ENCODE measurements at regions not wholly inside any gene's neighbourhood (a gene's known extent, or its start where the extent isn't known, plus 50 kb on each side); places are given as distances from the start of the nearest gene placed in this dataset.

DNA sequence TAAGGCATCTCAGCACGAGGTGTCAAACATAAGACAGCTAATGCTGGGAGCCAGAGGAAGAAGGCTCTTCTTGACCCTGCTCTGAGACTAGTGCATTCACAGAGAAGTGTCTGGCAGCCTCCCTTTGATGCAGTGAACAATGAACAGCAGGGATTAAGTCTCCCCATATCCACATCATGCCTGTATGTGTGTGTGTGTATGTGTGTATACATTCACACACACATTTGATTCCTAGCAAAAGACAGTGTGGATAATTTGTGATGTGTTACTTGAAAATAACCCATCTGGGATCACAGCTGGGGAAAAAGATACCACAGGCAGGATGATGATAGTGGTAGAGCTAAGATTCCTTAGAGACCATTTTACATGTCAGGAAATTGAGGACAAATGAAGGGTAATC is 485.9 kb upstream of the GOT2 start:
- no peak for DNase-seq (ENCODE audit: low read depth, low spot score)
- WGBS (ENCODE audit: insufficient coverage, insufficient read length): no CpG with 5 or more reads among the region's 1 CpG

DNA sequence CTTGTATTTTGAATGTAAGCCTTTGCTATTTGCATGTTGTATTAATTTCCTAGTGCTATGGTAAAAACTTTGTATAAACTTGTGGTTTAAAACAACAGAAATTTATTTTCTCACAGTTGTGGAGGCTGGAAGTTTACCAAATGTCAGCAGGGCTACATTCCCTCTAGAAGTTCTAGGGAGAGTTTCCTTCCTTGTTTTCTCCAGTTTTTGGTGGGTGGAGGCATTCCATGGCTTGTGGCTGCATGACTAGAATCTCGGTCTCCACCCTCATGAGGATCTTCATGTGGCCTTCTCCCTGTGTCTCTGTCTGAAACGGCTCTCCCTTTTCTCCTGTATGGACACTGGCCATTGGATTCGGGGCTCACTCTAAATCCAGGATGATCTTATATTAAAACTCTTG is 482.2 kb upstream of the GOT2 start:
- no peak for DNase-seq (ENCODE audit: low read depth, low spot score)
- no peaks in the 10 kb centered on the region for H3K36me3 ChIP-seq (ENCODE audit: control insufficient read depth, insufficient read depth, low read length)
- no CpG with 5 or more reads among the region's 3 CpGs for WGBS (ENCODE audit: insufficient coverage, insufficient read length)
- H3K27me3 ChIP-seq (ENCODE audit: control insufficient read depth, insufficient read depth, low read length): no peaks in the 10 kb centered on the region
- no peak overlapping the region for H3K4me3 ChIP-seq (ENCODE audit: low read length)
- H3K4me1 ChIP-seq (ENCODE audit: control insufficient read depth, insufficient read depth, low read length): no peaks in the 10 kb centered on the region
- no peak overlapping the region for H3K27ac ChIP-seq (ENCODE audit: low read length)
- no peaks in the 10 kb centered on the region for H3K9me3 ChIP-seq (ENCODE audit: control insufficient read depth, insufficient read depth, low read length)

More for the DNA sequence above, 485.9 kb upstream of the GOT2 start:
- Histone ChIP-seq H3K27me3 (ENCODE audit: control insufficient read depth, insufficient read depth, low read length) (no peaks in the 10 kb centered on the region), H3K4me1 (ENCODE audit: control insufficient read depth, insufficient read depth, low read length) (no peaks in the 10 kb centered on the region), H3K36me3 (ENCODE audit: control insufficient read depth, insufficient read depth, low read length) (no peaks in the 10 kb centered on the region), H3K4me3 (ENCODE audit: low read length) (no peak overlapping the region), H3K9me3 (ENCODE audit: control insufficient read depth, insufficient read depth, low read length) (no peaks in the 10 kb centered on the region), H3K27ac (ENCODE audit: low read length) (no peak overlapping the region)

GRCh38 chr16:59214455-59214854 is 480.3 kb upstream of the GOT2 start:
- H3K9me3 ChIP-seq (ENCODE audit: control insufficient read depth, insufficient read depth, low read length): no peaks in the 10 kb centered on the region

DNA sequence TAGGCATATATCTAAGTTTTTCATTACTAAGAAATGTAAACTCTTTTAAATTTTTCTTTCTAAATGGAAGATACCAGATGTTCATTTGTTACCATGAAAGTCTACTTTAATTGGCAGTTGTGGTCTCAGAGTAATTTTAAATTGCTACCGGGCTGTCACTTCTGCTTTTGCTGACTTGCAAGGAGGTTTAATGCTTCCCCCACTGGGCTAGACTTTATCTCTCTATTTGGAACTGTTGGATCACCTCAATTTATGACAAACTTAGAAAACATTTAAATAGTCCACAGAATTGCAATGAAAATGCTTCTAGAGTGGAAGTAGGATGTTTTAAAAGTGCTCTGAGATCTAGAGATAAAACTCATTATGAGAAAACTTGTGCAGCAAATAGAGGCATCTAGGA is 479.8 kb upstream of the GOT2 start:
- no CpG with 5 or more reads among the region's 1 CpG for WGBS (ENCODE audit: insufficient coverage, insufficient read length)
- Histone ChIP-seq H3K4me1 (ENCODE audit: control insufficient read depth, insufficient read depth, low read length) (no peaks in the 10 kb centered on the region; the same call in 1 of the 2 replicates), H3K27me3 (ENCODE audit: control insufficient read depth, insufficient read depth, low read length) (no peaks in the 10 kb centered on the region), H3K4me3 (ENCODE audit: low read length) (no peak overlapping the region), H3K27ac (ENCODE audit: low read length) (no peak overlapping the region), H3K9me3 (ENCODE audit: control insufficient read depth, insufficient read depth, low read length) (no peaks in the 10 kb centered on the region), H3K36me3 (ENCODE audit: control insufficient read depth, insufficient read depth, low read length) (no peaks in the 10 kb centered on the region)
- DNase-seq (ENCODE audit: low read depth, low spot score): no peak

More at GRCh38 chr16:59214455-59214854, 480.3 kb upstream of the GOT2 start:
- H3K4me3 ChIP-seq (ENCODE audit: low read length): no peak overlapping the region
- no peak overlapping the region for H3K27ac ChIP-seq (ENCODE audit: low read length)
- no CpG with 5 or more reads among the region's 2 CpGs for WGBS (ENCODE audit: insufficient coverage, insufficient read length)
- no peaks in the 10 kb centered on the region; the same call in 1 of the 2 replicates for H3K4me1 ChIP-seq (ENCODE audit: control insufficient read depth, insufficient read depth, low read length)
- no peaks in the 10 kb centered on the region for H3K36me3 ChIP-seq (ENCODE audit: control insufficient read depth, insufficient read depth, low read length)
- no peak for DNase-seq (ENCODE audit: low read depth, low spot score)
- H3K27me3 ChIP-seq (ENCODE audit: control insufficient read depth, insufficient read depth, low read length): no peaks in the 10 kb centered on the region

- Histone ChIP-seq H3K4me1 (ENCODE audit: control insufficient read depth, insufficient read depth, low read length) (no peaks in the 10 kb centered on the region; the same call in 1 of the 2 replicates), H3K36me3 (ENCODE audit: control insufficient read depth, insufficient read depth, low read length) (no peaks in the 10 kb centered on the region), H3K9me3 (ENCODE audit: control insufficient read depth, insufficient read depth, low read length) (no peaks in the 10 kb centered on the region), H3K27me3 (ENCODE audit: control insufficient read depth, insufficient read depth, low read length) (no peaks in the 10 kb centered on the region), H3K27ac (ENCODE audit: low read length) (no peak overlapping the region), H3K4me3 (ENCODE audit: low read length) (no peak overlapping the region)
- DNase-seq (ENCODE audit: low read depth, low spot score): no peak
- WGBS (ENCODE audit: insufficient coverage, insufficient read length): no CpG with 5 or more reads among the region's 1 CpG
These were observed 478.4 kb upstream of the GOT2 start for GRCh38 chr16:59212492-59213024.

DNA sequence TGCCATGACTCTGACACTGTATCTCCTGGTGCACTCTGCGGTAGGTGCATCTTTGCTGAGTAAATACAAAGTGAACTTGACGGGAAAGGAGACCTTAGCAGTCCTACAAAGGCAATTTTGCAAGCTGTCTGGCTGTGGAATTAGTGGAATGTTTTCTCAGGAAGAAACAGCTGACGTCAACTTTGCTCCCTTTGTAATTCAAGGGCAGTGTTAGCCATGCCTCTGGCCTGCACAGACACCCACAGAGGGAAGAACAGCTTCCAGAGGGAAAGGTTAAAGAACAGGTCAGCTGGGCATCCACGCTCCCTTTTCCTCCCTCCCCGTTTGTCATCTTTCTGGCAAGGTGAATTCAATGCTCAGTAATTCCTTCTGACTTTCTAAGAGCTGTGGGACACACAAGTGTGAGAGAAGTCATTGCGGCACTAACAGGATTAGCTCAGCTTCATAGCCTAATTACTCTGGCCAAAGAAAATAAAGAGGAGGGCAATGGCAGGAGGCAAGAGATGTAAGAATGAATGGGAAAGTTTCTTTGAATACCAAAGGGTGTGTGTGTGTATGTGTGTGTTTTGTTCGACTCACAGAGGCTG is 476.9 kb upstream of the GOT2 start:
- Histone ChIP-seq H3K4me3 (ENCODE audit: low read length) (no peak overlapping the region), H3K36me3 (ENCODE audit: control insufficient read depth, insufficient read depth, low read length) (no peaks in the 10 kb centered on the region), H3K27me3 (ENCODE audit: control insufficient read depth, insufficient read depth, low read length) (no peaks in the 10 kb centered on the region), H3K4me1 (ENCODE audit: control insufficient read depth, insufficient read depth, low read length) (no peaks in the 10 kb centered on the region; the same call in 1 of the 2 replicates), H3K9me3 (ENCODE audit: control insufficient read depth, insufficient read depth, low read length) (no peaks in the 10 kb centered on the region), H3K27ac (ENCODE audit: low read length) (no peak overlapping the region)
- DNase-seq (ENCODE audit: low read depth, low spot score): no peak
- WGBS (ENCODE audit: insufficient coverage, insufficient read length): no CpG with 5 or more reads among the region's 7 CpGs

DNA sequence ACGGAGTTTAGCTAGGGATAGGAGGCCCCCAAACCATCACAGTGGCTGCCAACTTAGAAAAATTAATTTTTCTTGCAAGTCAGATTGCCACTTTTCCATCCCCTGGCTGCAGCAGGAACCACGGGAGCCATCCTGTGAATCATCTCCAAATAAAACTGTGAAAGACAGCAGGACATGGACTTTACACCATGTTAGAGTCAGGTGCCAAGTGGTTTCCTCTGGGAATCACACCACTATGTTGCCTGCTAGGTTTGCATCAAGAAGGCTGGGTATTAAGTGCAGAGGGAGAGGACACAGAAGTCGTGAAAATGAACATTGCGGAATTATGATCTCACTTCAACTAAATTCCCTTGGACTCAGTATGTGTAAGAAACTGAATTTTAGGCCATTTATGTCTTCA is 471.3 kb upstream of the GOT2 start:
- WGBS (ENCODE audit: insufficient coverage, insufficient read length): no CpG with 5 or more reads among the region's 4 CpGs
- no peaks in the 10 kb centered on the region for H3K4me1 ChIP-seq (ENCODE audit: control insufficient read depth, insufficient read depth, low read length)
- no peaks in the 10 kb centered on the region for H3K9me3 ChIP-seq (ENCODE audit: control insufficient read depth, insufficient read depth, low read length)
- H3K27me3 ChIP-seq (ENCODE audit: control insufficient read depth, insufficient read depth, low read length): no peaks in the 10 kb centered on the region
- no peak overlapping the region for H3K4me3 ChIP-seq (ENCODE audit: low read length)
- no peak for DNase-seq (ENCODE audit: low read depth, low spot score)
- H3K36me3 ChIP-seq (ENCODE audit: control insufficient read depth, insufficient read depth, low read length): no peaks in the 10 kb centered on the region
- no peak overlapping the region for H3K27ac ChIP-seq (ENCODE audit: low read length)

DNA sequence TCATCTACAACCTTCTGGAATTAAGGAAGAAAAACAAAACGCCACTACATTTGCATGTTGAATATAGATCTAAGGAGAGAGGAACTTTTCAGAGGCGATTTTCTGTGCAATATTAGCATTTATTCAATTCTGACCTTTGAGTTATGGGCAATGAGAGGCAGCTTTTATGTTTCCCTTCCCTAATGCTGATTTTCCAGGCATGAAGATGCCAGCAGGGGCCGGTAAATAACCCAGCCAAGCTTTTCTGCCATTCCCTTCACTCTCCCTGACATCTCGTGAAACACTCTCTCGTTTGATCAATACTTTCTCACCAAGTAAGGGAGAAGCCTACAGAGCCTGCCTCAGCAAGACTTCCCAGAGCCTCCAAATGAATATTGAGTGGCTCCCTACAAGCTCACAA is 470.5 kb upstream of the GOT2 start:
- no peaks in the 10 kb centered on the region for H3K4me1 ChIP-seq (ENCODE audit: control insufficient read depth, insufficient read depth, low read length)
- no peaks in the 10 kb centered on the region for H3K27me3 ChIP-seq (ENCODE audit: control insufficient read depth, insufficient read depth, low read length)
- H3K36me3 ChIP-seq (ENCODE audit: control insufficient read depth, insufficient read depth, low read length): no peaks in the 10 kb centered on the region
- H3K27ac ChIP-seq (ENCODE audit: low read length): no peak overlapping the region
- H3K9me3 ChIP-seq (ENCODE audit: control insufficient read depth, insufficient read depth, low read length): no peaks in the 10 kb centered on the region
- no peak overlapping the region for H3K4me3 ChIP-seq (ENCODE audit: low read length)
- DNase-seq (ENCODE audit: low read depth, low spot score): no peak
- no CpG with 5 or more reads among the region's 5 CpGs for WGBS (ENCODE audit: insufficient coverage, insufficient read length)

DNA sequence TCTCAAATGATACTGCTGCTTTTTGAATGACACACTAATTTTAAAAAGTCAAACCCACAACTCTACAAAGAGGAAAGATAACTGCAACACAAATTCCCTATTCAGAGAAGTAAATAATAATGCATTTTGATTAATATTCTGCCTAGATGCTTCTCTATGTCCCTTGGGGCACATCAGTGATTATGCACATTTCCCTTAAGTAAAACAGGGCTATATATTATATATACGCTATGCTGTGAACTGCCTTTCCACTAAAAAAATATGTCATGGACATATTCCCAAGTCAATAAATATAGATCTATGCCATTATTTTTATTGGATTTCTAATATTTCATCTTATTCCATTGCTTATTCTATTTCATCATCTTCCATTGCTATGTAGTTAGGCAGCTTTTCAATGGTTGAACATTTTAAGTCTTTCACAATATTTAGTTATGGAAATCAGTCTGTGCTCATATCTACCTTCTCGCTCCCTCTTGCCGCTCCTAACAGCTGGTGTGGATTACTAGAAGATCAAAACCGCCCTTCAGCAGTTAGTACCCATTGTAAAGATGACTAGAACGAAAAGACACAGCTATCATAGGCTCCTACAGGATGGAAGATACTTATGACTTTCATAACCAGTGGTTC is 468.2 kb upstream of the GOT2 start:
- WGBS (ENCODE audit: insufficient coverage, insufficient read length): no CpG with 5 or more reads among the region's 5 CpGs
- no peaks in the 10 kb centered on the region for H3K27me3 ChIP-seq (ENCODE audit: control insufficient read depth, insufficient read depth, low read length)
- no peak overlapping the region for H3K4me3 ChIP-seq (ENCODE audit: low read length)

GRCh38 chr16:59201821-59202220 is 467.7 kb upstream of the GOT2 start:
- WGBS (ENCODE audit: insufficient coverage, insufficient read length): no CpG with 5 or more reads among the region's 1 CpG
- Histone ChIP-seq H3K4me3 (ENCODE audit: low read length) (no peak overlapping the region), H3K27ac (ENCODE audit: low read length) (no peak overlapping the region), H3K36me3 (ENCODE audit: control insufficient read depth, insufficient read depth, low read length) (no peaks in the 10 kb centered on the region), H3K27me3 (ENCODE audit: control insufficient read depth, insufficient read depth, low read length) (no peaks in the 10 kb centered on the region), H3K4me1 (ENCODE audit: control insufficient read depth, insufficient read depth, low read length) (no peaks in the 10 kb centered on the region), H3K9me3 (ENCODE audit: control insufficient read depth, insufficient read depth, low read length) (no peaks in the 10 kb centered on the region)
- DNase-seq (ENCODE audit: low read depth, low spot score): no peak

More for the DNA sequence above, 468.2 kb upstream of the GOT2 start:
- Histone ChIP-seq H3K27ac (ENCODE audit: low read length) (no peak overlapping the region), H3K36me3 (ENCODE audit: control insufficient read depth, insufficient read depth, low read length) (no peaks in the 10 kb centered on the region), H3K4me1 (ENCODE audit: control insufficient read depth, insufficient read depth, low read length) (no peaks in the 10 kb centered on the region), H3K9me3 (ENCODE audit: control insufficient read depth, insufficient read depth, low read length) (no peaks in the 10 kb centered on the region)
- DNase-seq (ENCODE audit: low read depth, low spot score): no peak

- Histone ChIP-seq H3K27me3 (ENCODE audit: control insufficient read depth, insufficient read depth, low read length) (no peaks in the 10 kb centered on the region), H3K9me3 (ENCODE audit: control insufficient read depth, insufficient read depth, low read length) (no peaks in the 10 kb centered on the region), H3K36me3 (ENCODE audit: control insufficient read depth, insufficient read depth, low read length) (no peaks in the 10 kb centered on the region), H3K27ac (ENCODE audit: low read length) (no peak overlapping the region), H3K4me3 (ENCODE audit: low read length) (no peak overlapping the region), H3K4me1 (ENCODE audit: control insufficient read depth, insufficient read depth, low read length) (no peaks in the 10 kb centered on the region)
- WGBS (ENCODE audit: insufficient coverage, insufficient read length): no CpG with 5 or more reads among the region's 2 CpGs
- DNase-seq (ENCODE audit: low read depth, low spot score): no peak
These were observed 467.0 kb upstream of the GOT2 start for GRCh38 chr16:59201160-59201559.
